Stimulated activated CD4-positive, alpha-beta T cell treated with anti-CD3 and anti-CD28 coated beads, Interleukin-1b, Interleukin-23, amount 100 ng/mL, for 4 hours (primary cell): ENCODE measurements at regions not wholly inside any gene's neighbourhood (a gene's known extent, or its start where the extent isn't known, plus 50 kb on each side); places are given as distances from the start of the nearest gene placed in this dataset.
"Not testable (repeated sequence)": the region's sequence is repeated elsewhere in the genome, so short reads cannot be mapped to it uniquely, and the experiment has no call there.

Experiments used
- DNase-seq, 2 donors: peaks; one replicate each; pipeline ENCODE4 v3.0.0-alpha.2; 2020; ENCODE audit warnings: low read depth in 2 of 2

- DNase-seq = no peak
Observed at GRCh38 chrX:50967736-50968135, 57.2 kb downstream of the BMP15 start.

GRCh38 chrX:50968871-50969635 is 58.5 kb downstream of the BMP15 start:
- not testable (repeated sequence) for DNase-seq

GRCh38 chrX:50971395-50971794 is 60.9 kb downstream of the BMP15 start:
- no peak for DNase-seq

- DNase-seq = no peak
Observed at GRCh38 chrX:50973199-50973598, 62.7 kb downstream of the BMP15 start.

- DNase-seq = no peak
Observed at GRCh38 chrX:50978920-50979682, 68.6 kb downstream of the BMP15 start.

- no peak for DNase-seq
Observed at GRCh38 chrX:50980251-50980650, 69.7 kb downstream of the BMP15 start.

GRCh38 chrX:50988649-50989048 is 78.1 kb downstream of the BMP15 start:
- no peak for DNase-seq

- DNase-seq = no peak
Observed at GRCh38 chrX:50996930-50997329, 86.4 kb downstream of the BMP15 start.

- DNase-seq = not testable (repeated sequence)
Observed at GRCh38 chrX:51000384-51000783, 89.8 kb downstream of the BMP15 start.

GRCh38 chrX:51001733-51002632 is 91.4 kb downstream of the BMP15 start:
- DNase-seq = not testable (repeated sequence)

GRCh38 chrX:51006064-51006463 is 95.5 kb downstream of the BMP15 start:
- no peak for DNase-seq

- no peak for DNase-seq
Observed at GRCh38 chrX:51024106-51024696, 113.7 kb downstream of the BMP15 start.

- DNase-seq = no peak
Observed at GRCh38 chrX:51026862-51027261, 116.3 kb downstream of the BMP15 start.

- no peak for DNase-seq
Observed at GRCh38 chrX:51035746-51036145, 125.2 kb downstream of the BMP15 start.

GRCh38 chrX:51047950-51048349 is 137.4 kb downstream of the BMP15 start:
- DNase-seq = no peak

GRCh38 chrX:51053741-51054140 is 143.2 kb downstream of the BMP15 start:
- no peak for DNase-seq

GRCh38 chrX:51098046-51098445 is 187.5 kb downstream of the BMP15 start:
- no peak for DNase-seq

GRCh38 chrX:51119058-51119926 is 208.8 kb downstream of the BMP15 start:
- DNase-seq = not testable (repeated sequence)

- DNase-seq = not testable (repeated sequence)
Observed at GRCh38 chrX:51125743-51126142, 206.9 kb upstream of the NUDT10 start.

- peak in 1 of 2 donors; percentile 12 for DNase-seq
Observed at GRCh38 chrX:51144828-51145442, 187.7 kb upstream of the NUDT10 start.
